ENCODE measurements at regions not wholly inside any gene's neighbourhood (a gene's known extent, or its start where the extent isn't known, plus 50 kb on each side); places are given as distances from the start of the nearest gene placed in this dataset.

DNA sequence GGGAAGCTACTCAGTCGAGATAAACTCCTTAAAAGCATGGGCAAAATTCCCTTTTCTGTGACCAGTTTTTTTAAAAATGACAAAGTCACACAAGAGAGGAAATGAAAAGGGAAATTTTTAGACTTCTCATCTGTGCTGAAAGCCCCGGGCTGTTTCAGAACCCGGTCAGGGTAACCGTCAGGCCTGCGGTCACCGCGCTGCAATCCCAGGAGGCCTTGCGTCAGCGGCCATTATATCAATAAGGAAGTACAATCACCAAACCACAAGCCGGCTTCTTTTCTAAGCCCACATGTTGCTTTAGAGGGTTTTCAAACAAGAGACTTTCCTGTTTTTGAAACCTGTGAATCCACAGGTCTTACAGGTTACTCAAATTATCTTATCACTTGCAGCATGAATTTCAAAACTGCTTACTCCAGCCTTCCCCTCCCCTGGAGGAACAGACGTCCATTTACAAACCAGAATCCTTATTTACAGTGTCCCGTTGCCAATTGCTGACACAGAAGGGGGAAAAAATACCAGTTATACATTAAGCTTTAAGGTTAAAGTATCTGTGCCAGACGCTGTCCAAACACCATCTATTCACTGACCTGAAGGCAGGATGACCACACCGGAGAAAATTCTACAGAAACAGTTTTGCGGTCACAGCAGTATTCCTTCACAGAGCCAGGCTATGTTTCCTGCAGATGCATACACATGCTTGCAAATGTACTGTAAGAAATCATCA lies 165.3 kb downstream of the TOMM20 start (continued):
- TF ChIP-seq GABPA (tag; conservative IDR thresholded peaks at IDR 0.05; ENCODE audit: low read depth) (peak; percentile 65), TAF1 (IDR thresholded peaks at IDR 0.05; ENCODE audit: control insufficient read depth, extremely low read depth, insufficient read depth, low read length, severe bottlenecking) (no peak), NR2C2 (CRISPR knock-in tag; IDR thresholded peaks at IDR 0.05) (no peak), NR2C2 (tag; IDR thresholded peaks at IDR 0.05) (peak; percentile 83), TEAD1 (CRISPR knock-in tag; IDR thresholded peaks at IDR 0.05) (peak in 1 of 2 experiments; percentile 92; a peak in 2 of 4 replicates), HNRNPL (IDR thresholded peaks at IDR 0.05; ENCODE audit: low read depth, low read length) (no peak), KLF16 (IDR thresholded peaks at IDR 0.05) (0 out of 2 replicates have a peak, but pooled peaks have one; percentile 20), MCM3 (IDR thresholded peaks at IDR 0.05) (no peak), NCOA4 (IDR thresholded peaks at IDR 0.05; ENCODE audit: partially characterized antibody) (no peak), POLR2G (IDR thresholded peaks at IDR 0.05; ENCODE audit: low read depth, low read length) (no peak), KHSRP (IDR thresholded peaks at IDR 0.05) (no peak)
- TF ChIP-seq, protein P1, sequence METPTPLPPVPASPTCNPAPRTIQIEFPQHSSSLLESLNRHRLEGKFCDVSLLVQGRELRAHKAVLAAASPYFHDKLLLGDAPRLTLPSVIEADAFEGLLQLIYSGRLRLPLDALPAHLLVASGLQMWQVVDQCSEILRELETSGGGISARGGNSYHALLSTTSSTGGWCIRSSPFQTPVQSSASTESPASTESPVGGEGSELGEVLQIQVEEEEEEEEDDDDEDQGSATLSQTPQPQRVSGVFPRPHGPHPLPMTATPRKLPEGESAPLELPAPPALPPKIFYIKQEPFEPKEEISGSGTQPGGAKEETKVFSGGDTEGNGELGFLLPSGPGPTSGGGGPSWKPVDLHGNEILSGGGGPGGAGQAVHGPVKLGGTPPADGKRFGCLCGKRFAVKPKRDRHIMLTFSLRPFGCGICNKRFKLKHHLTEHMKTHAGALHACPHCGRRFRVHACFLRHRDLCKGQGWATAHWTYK (CRISPR knock-in tag; IDR thresholded peaks at IDR 0.05) = peak; percentile 92; the same call in 1 of the 2 replicates
- TF ChIP-seq, protein P2, sequence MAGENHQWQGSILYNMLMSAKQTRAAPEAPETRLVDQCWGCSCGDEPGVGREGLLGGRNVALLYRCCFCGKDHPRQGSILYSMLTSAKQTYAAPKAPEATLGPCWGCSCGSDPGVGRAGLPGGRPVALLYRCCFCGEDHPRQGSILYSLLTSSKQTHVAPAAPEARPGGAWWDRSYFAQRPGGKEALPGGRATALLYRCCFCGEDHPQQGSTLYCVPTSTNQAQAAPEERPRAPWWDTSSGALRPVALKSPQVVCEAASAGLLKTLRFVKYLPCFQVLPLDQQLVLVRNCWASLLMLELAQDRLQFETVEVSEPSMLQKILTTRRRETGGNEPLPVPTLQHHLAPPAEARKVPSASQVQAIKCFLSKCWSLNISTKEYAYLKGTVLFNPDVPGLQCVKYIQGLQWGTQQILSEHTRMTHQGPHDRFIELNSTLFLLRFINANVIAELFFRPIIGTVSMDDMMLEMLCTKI (IDR thresholded peaks at IDR 0.05; ENCODE audit: partially characterized antibody) = no peak
- TF ChIP-seq, protein P3, sequence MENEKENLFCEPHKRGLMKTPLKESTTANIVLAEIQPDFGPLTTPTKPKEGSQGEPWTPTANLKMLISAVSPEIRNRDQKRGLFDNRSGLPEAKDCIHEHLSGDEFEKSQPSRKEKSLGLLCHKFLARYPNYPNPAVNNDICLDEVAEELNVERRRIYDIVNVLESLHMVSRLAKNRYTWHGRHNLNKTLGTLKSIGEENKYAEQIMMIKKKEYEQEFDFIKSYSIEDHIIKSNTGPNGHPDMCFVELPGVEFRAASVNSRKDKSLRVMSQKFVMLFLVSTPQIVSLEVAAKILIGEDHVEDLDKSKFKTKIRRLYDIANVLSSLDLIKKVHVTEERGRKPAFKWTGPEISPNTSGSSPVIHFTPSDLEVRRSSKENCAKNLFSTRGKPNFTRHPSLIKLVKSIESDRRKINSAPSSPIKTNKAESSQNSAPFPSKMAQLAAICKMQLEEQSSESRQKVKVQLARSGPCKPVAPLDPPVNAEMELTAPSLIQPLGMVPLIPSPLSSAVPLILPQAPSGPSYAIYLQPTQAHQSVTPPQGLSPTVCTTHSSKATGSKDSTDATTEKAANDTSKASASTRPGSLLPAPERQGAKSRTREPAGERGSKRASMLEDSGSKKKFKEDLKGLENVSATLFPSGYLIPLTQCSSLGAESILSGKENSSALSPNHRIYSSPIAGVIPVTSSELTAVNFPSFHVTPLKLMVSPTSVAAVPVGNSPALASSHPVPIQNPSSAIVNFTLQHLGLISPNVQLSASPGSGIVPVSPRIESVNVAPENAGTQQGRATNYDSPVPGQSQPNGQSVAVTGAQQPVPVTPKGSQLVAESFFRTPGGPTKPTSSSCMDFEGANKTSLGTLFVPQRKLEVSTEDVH (IDR thresholded peaks at IDR 0.05; ENCODE audit: low read depth, partially characterized antibody) = no peak
- TF ChIP-seq, protein P4, sequence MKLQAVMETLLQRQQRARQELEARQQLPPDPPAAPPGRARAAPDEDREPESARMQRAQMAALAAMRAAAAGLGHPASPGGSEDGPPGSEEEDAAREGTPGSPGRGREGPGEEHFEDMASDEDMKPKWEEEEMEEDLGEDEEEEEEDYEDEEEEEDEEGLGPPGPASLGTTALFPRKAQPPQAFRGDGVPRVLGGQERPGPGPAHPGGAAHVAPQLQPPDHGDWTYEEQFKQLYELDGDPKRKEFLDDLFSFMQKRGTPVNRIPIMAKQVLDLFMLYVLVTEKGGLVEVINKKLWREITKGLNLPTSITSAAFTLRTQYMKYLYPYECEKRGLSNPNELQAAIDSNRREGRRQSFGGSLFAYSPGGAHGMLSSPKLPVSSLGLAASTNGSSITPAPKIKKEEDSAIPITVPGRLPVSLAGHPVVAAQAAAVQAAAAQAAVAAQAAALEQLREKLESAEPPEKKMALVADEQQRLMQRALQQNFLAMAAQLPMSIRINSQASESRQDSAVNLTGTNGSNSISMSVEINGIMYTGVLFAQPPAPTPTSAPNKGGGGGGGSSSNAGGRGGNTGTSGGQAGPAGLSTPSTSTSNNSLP (IDR thresholded peaks at IDR 0.05; ENCODE audit: borderline replicate concordance, low read depth, low read length) = no peak
- TF ChIP-seq, protein P5, sequence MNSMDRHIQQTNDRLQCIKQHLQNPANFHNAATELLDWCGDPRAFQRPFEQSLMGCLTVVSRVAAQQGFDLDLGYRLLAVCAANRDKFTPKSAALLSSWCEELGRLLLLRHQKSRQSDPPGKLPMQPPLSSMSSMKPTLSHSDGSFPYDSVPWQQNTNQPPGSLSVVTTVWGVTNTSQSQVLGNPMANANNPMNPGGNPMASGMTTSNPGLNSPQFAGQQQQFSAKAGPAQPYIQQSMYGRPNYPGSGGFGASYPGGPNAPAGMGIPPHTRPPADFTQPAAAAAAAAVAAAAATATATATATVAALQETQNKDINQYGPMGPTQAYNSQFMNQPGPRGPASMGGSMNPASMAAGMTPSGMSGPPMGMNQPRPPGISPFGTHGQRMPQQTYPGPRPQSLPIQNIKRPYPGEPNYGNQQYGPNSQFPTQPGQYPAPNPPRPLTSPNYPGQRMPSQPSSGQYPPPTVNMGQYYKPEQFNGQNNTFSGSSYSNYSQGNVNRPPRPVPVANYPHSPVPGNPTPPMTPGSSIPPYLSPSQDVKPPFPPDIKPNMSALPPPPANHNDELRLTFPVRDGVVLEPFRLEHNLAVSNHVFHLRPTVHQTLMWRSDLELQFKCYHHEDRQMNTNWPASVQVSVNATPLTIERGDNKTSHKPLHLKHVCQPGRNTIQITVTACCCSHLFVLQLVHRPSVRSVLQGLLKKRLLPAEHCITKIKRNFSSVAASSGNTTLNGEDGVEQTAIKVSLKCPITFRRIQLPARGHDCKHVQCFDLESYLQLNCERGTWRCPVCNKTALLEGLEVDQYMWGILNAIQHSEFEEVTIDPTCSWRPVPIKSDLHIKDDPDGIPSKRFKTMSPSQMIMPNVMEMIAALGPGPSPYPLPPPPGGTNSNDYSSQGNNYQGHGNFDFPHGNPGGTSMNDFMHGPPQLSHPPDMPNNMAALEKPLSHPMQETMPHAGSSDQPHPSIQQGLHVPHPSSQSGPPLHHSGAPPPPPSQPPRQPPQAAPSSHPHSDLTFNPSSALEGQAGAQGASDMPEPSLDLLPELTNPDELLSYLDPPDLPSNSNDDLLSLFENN (IDR thresholded peaks at IDR 0.05; ENCODE audit: low read depth in 2 of 2, low read length in 2 of 2) = no peak

All from K562 (cell line).